ENCODE measurements at regions not wholly inside any gene's neighbourhood (a gene's known extent, or its start where the extent isn't known, plus 50 kb on each side); places are given as distances from the start of the nearest gene placed in this dataset.

GRCh38 chr4:85058551-85058950, 92.1 kb upstream of the WDFY3 start:
- Histone ChIP-seq H3K4me2 (no peak overlapping the region), H3K36me3 (no peaks in the 10 kb centered on the region), H3K9me3 (no peaks in the 10 kb centered on the region), H3K27me3 (no peaks in the 10 kb centered on the region), H3K27ac (no peak overlapping the region), H3K4me3 (no peak overlapping the region), H3K4me1 (no peaks in the 10 kb centered on the region), H4K20me1 (no peaks in the 10 kb centered on the region), H3K9ac (no peak overlapping the region)
- no peak for TF ChIP-seq Cebpa-rat (IDR thresholded peaks at IDR 0.05)

- no peaks in the 10 kb centered on the region for H3K4me1 ChIP-seq
- no peak overlapping the region for H3K4me3 ChIP-seq
- no peak overlapping the region for H3K9ac ChIP-seq
- no peaks in the 10 kb centered on the region for H4K20me1 ChIP-seq
- H3K4me2 ChIP-seq = no peak overlapping the region
- no peak for TF ChIP-seq Cebpa-rat (IDR thresholded peaks at IDR 0.05)
- no peaks in the 10 kb centered on the region for H3K9me3 ChIP-seq
- H3K27me3 ChIP-seq = no peaks in the 10 kb centered on the region
- no peak overlapping the region for H3K27ac ChIP-seq
- H3K36me3 ChIP-seq = no peaks in the 10 kb centered on the region
These were observed 95.5 kb upstream of the WDFY3 start for GRCh38 chr4:85061974-85062373.

GRCh38 chr4:85062466-85062865, 96.0 kb upstream of the WDFY3 start:
- no peaks in the 10 kb centered on the region for H4K20me1 ChIP-seq
- TF ChIP-seq Cebpa-rat (IDR thresholded peaks at IDR 0.05) = no peak

GRCh38 chr4:85067342-85067741, 100.9 kb upstream of the WDFY3 start:
- TF ChIP-seq Cebpa-rat (IDR thresholded peaks at IDR 0.05) = no peak
- no peaks in the 10 kb centered on the region for H3K36me3 ChIP-seq

More at GRCh38 chr4:85062466-85062865, 96.0 kb upstream of the WDFY3 start:
- Histone ChIP-seq H3K9ac (no peak overlapping the region), H3K36me3 (no peaks in the 10 kb centered on the region), H3K27ac (no peak overlapping the region), H3K4me3 (no peak overlapping the region), H3K4me2 (no peak overlapping the region), H3K4me1 (no peaks in the 10 kb centered on the region), H3K9me3 (no peaks in the 10 kb centered on the region), H3K27me3 (no peaks in the 10 kb centered on the region)

GRCh38 chr4:85078016-85078415, 111.5 kb upstream of the WDFY3 start:
- no peak overlapping the region for H3K27ac ChIP-seq
- H3K9ac ChIP-seq = no peak overlapping the region
- H3K4me1 ChIP-seq = peaks cover 9% of the 10 kb centered on the region; the same call in 1 of the 2 replicates
- no peaks in the 10 kb centered on the region for H3K36me3 ChIP-seq
- no peaks in the 10 kb centered on the region for H4K20me1 ChIP-seq
- H3K4me2 ChIP-seq = no peak overlapping the region
- no peaks in the 10 kb centered on the region for H3K27me3 ChIP-seq
- no peak for TF ChIP-seq Cebpa-rat (IDR thresholded peaks at IDR 0.05)
- no peaks in the 10 kb centered on the region for H3K9me3 ChIP-seq
- no peak overlapping the region for H3K4me3 ChIP-seq

More at GRCh38 chr4:85067342-85067741, 100.9 kb upstream of the WDFY3 start:
- no peaks in the 10 kb centered on the region for H3K9me3 ChIP-seq
- H3K4me3 ChIP-seq = no peak overlapping the region
- H3K27ac ChIP-seq = no peak overlapping the region
- H3K9ac ChIP-seq = no peak overlapping the region
- H3K4me1 ChIP-seq = no peaks in the 10 kb centered on the region
- H3K27me3 ChIP-seq = no peaks in the 10 kb centered on the region
- H3K4me2 ChIP-seq = no peak overlapping the region
- no peaks in the 10 kb centered on the region for H4K20me1 ChIP-seq

GRCh38 chr4:85081196-85081595, 114.7 kb upstream of the WDFY3 start:
- Histone ChIP-seq H3K4me3 (no peak overlapping the region), H3K9me3 (no peaks in the 10 kb centered on the region), H3K9ac (no peak overlapping the region), H3K27ac (no peak overlapping the region), H3K27me3 (no peaks in the 10 kb centered on the region), H4K20me1 (no peaks in the 10 kb centered on the region), H3K4me2 (no peak overlapping the region), H3K4me1 (peaks cover 9% of the 10 kb centered on the region; the same call in 1 of the 2 replicates), H3K36me3 (no peaks in the 10 kb centered on the region)
- no peak for TF ChIP-seq Cebpa-rat (IDR thresholded peaks at IDR 0.05)

- Histone ChIP-seq H3K9ac (no peak overlapping the region), H3K4me3 (no peak overlapping the region), H3K36me3 (no peaks in the 10 kb centered on the region), H4K20me1 (no peaks in the 10 kb centered on the region), H3K4me2 (no peak overlapping the region), H3K27me3 (no peaks in the 10 kb centered on the region), H3K9me3 (peaks cover 11% of the 10 kb centered on the region), H3K4me1 (peaks cover 9% of the 10 kb centered on the region; the same call in 1 of the 2 replicates), H3K27ac (no peak overlapping the region)
- TF ChIP-seq Cebpa-rat (IDR thresholded peaks at IDR 0.05) = no peak
These were observed 118.0 kb upstream of the WDFY3 start for GRCh38 chr4:85084371-85085094.

DNA sequence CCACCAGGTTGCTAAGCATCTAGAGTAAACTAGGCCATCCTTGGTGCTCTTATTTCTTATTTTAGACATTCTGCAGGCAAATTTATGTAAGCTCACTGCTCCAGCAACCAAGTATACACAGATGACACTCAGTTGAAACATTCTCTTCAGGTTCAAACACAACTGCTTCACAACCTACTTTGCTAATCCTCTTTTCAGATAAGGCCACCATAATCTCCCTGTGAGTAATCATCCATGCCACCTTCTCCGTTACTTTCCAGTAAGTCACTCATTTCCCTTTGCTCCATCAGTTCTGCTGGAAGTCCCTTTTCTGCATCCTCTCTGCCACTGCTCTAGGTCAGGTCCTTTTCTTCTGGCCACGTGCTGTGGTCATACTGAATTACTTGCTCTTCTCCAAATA, 120.2 kb upstream of the WDFY3 start:
- Histone ChIP-seq H3K4me1 (peaks cover 1% of the 10 kb centered on the region; the same call in 1 of the 2 replicates), H3K27ac (no peak overlapping the region), H3K9ac (no peak overlapping the region), H3K9me3 (peaks cover 17% of the 10 kb centered on the region), H3K4me3 (no peak overlapping the region), H4K20me1 (no peaks in the 10 kb centered on the region), H3K36me3 (no peaks in the 10 kb centered on the region), H3K27me3 (no peaks in the 10 kb centered on the region), H3K4me2 (no peak overlapping the region)
- no peak for TF ChIP-seq Cebpa-rat (IDR thresholded peaks at IDR 0.05)

GRCh38 chr4:85092536-85092935, 126.0 kb upstream of the WDFY3 start:
- no peaks in the 10 kb centered on the region for H3K27me3 ChIP-seq
- H3K4me1 ChIP-seq = no peaks in the 10 kb centered on the region
- H3K4me2 ChIP-seq = no peak overlapping the region
- no peak overlapping the region for H3K9ac ChIP-seq
- H3K36me3 ChIP-seq = no peaks in the 10 kb centered on the region
- no peaks in the 10 kb centered on the region for H4K20me1 ChIP-seq
- H3K9me3 ChIP-seq = peaks cover 22% of the 10 kb centered on the region
- no peak overlapping the region for H3K27ac ChIP-seq
- H3K4me3 ChIP-seq = no peak overlapping the region
- no peak for TF ChIP-seq Cebpa-rat (IDR thresholded peaks at IDR 0.05)

DNA sequence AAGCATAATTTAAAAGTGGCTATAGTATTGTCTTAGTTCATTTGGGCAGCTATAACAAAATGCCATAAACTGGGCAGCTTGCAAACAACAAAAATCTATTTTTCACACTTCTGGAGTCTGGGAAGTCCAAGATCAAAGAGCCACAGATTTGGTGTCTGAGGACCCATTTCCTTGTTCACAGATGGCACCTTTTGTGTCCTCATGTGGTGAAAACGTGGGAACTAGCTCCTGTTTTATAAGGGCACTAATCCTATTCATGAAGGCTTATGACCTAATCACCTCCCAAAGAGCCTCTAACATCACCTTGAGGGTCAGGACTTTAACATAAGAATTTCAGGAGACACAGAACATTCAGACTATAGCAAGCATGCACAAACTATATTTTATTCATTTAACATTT, 126.5 kb upstream of the WDFY3 start:
- no peaks in the 10 kb centered on the region for H3K36me3 ChIP-seq
- H3K4me2 ChIP-seq = no peak overlapping the region
- no peak overlapping the region for H3K27ac ChIP-seq
- no peak overlapping the region for H3K4me3 ChIP-seq
- H3K9ac ChIP-seq = no peak overlapping the region
- TF ChIP-seq Cebpa-rat (IDR thresholded peaks at IDR 0.05) = no peak
- H3K27me3 ChIP-seq = no peaks in the 10 kb centered on the region
- no peaks in the 10 kb centered on the region for H3K4me1 ChIP-seq
- H3K9me3 ChIP-seq = peaks cover 24% of the 10 kb centered on the region
- H4K20me1 ChIP-seq = no peaks in the 10 kb centered on the region

Data from BLaER1 (cell line).